Caco-2 (cell line): ENCODE measurements at regions not wholly inside any gene's neighbourhood (a gene's known extent, or its start where the extent isn't known, plus 50 kb on each side); places are given as distances from the start of the nearest gene placed in this dataset.
"Not testable (repeated sequence)": the region's sequence is repeated elsewhere in the genome, so short reads cannot be mapped to it uniquely, and the experiment has no call there.

ENCODE experiments used
- BruUV-seq: library from RNA; stranded (reverse); fragments of 400-500 nt; replicated peaks from 2 replicates; lab custom pipeline; 2021; lab: Mats Ljungman, UMichigan
- CTCF ChIA-PET: fragments of 300-600 bp; sonication (Branson Sonifier 250); formaldehyde crosslinking; loops from one replicate; lab custom pipeline; 2022; ENCODE audit warnings: antibody characterized with exemption; lab: Charles Lee
- POLR2A ChIA-PET: fragments of 300-600 bp; sonication (Branson Sonifier 250); formaldehyde crosslinking; loops from one replicate; lab custom pipeline; 2022; ENCODE audit warnings: antibody characterized with exemption; lab: Charles Lee
- DNase-seq, 2 experiments: peaks; one replicate each; pipeline versions ENCODE4 v3.0.0 to v3.0.0-alpha.2; 2020 to 2022
- H3K27me3 ChIP-seq: replicated peaks from 2 replicates; pipeline ENCODE4 v1.6.0; 2011; ENCODE audit warnings: low read length; ENCODE audit not compliant: control insufficient read depth, insufficient read depth
- H3K36me3 ChIP-seq: 2 replicates; pipeline ENCODE4 v1.5.1; 2011; ENCODE audit warnings: low read length; ENCODE audit not compliant: control insufficient read depth, insufficient read depth
- H3K4me1 ChIP-seq: fragments of 250-450 bp; sonication (Bioruptor Pico); 2 replicates; pipeline ENCODE4 v1.5.1; 2020; ENCODE audit warnings: mild to moderate bottlenecking
- H3K4me3 ChIP-seq: 2 replicates; pipeline ENCODE4 v1.5.1; 2011; ENCODE audit warnings: low read depth, mild to moderate bottlenecking, control low read depth, low read length
- H3K9me3 ChIP-seq: fragments of 250-450 bp; sonication (Bioruptor Pico); 2 replicates; pipeline ENCODE4 v1.5.1; 2020; ENCODE audit warnings: mild to moderate bottlenecking, moderate library complexity
- H3K27ac Mint-ChIP-seq: one replicate; pipeline ENCODE4 v1.8.0; 2022; ENCODE audit warnings: mixed read lengths; ENCODE audit not compliant: unreplicated experiment
- H3K27me3 Mint-ChIP-seq: one replicate; pipeline ENCODE4 v1.8.0; 2022; ENCODE audit warnings: mixed read lengths; ENCODE audit not compliant: insufficient read depth, unreplicated experiment
- H3K36me3 Mint-ChIP-seq: one replicate; pipeline ENCODE4 v1.8.0; 2022; ENCODE audit warnings: mild to moderate bottlenecking, mixed read lengths; ENCODE audit not compliant: insufficient read depth, unreplicated experiment
- H3K4me1 Mint-ChIP-seq: one replicate; pipeline ENCODE4 v1.8.0; 2022; ENCODE audit warnings: low read depth, mixed read lengths; ENCODE audit not compliant: unreplicated experiment
- H3K4me3 Mint-ChIP-seq: one replicate; pipeline ENCODE4 v1.8.0; 2022; ENCODE audit warnings: mild to moderate bottlenecking, moderate library complexity, mixed read lengths; ENCODE audit not compliant: unreplicated experiment
- H3K9me3 Mint-ChIP-seq: one replicate; pipeline ENCODE4 v1.8.0; 2022; ENCODE audit warnings: mixed read lengths; ENCODE audit not compliant: unreplicated experiment
- intact Hi-C: fragments of 100-400 bp; cut with micrococcal nuclease; formaldehyde crosslinking; loops from one replicate; pipeline ENCODE4 v1.10.0; 2022; ENCODE audit not compliant: unreplicated experiment
- TF ChIP-seq, protein P1 (sequence below), 2 experiments: fragments of 200-600 bp in 1 of 2; IDR thresholded peaks; 1 replicate in 1 of 2; 2 replicates in 1 of 2; pipeline versions ENCODE4 v1.5.1 to v1.8.0; 2011 to 2022; ENCODE audit warnings: antibody characterized with exemption in 1 of 2, control low read depth in 1 of 2, inconsistent platforms in 1 of 2, low read depth in 1 of 2, low read length in 1 of 2, mild to moderate bottlenecking in 1 of 2, moderate library complexity in 1 of 2; ENCODE audit not compliant: insufficient read depth in 1 of 2, severe bottlenecking in 1 of 2, unreplicated experiment in 1 of 2

DNA sequence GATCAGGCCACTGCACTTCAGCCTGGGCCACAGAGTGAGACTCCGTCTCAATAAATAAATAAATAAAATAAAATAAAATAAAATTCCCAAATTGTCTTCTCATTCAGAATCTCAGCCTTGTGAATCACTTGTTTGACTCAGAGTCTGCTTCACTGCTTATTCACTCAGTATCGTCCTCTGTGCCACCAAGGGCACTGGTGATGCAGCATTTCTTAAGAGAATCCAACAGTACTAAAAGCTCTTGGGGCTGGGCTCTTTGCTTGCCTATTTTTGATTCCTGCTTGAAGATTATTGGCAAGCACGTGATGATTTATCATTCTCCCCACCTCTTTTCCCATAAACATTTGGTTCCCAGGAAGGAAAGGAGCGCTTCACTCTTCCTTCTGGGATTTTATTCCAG, 54.8 kb upstream of the HMGB1 start:
- intact Hi-C loops, result no loop called here
- no peaks in the 10 kb centered on the region for H3K36me3 ChIP-seq
- H3K4me1 Mint-ChIP-seq, result no peaks in the 10 kb centered on the region
- ChIA-PET CTCF (no interaction called here), POLR2A (no interaction called here)
- H3K36me3 Mint-ChIP-seq, result no peaks in the 10 kb centered on the region
- no peaks in the 10 kb centered on the region; the same call in 1 of the 2 replicates for H3K4me1 ChIP-seq
- no TSS peak for BruUV-seq
- TF ChIP-seq, protein P1, sequence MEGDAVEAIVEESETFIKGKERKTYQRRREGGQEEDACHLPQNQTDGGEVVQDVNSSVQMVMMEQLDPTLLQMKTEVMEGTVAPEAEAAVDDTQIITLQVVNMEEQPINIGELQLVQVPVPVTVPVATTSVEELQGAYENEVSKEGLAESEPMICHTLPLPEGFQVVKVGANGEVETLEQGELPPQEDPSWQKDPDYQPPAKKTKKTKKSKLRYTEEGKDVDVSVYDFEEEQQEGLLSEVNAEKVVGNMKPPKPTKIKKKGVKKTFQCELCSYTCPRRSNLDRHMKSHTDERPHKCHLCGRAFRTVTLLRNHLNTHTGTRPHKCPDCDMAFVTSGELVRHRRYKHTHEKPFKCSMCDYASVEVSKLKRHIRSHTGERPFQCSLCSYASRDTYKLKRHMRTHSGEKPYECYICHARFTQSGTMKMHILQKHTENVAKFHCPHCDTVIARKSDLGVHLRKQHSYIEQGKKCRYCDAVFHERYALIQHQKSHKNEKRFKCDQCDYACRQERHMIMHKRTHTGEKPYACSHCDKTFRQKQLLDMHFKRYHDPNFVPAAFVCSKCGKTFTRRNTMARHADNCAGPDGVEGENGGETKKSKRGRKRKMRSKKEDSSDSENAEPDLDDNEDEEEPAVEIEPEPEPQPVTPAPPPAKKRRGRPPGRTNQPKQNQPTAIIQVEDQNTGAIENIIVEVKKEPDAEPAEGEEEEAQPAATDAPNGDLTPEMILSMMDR (IDR thresholded peaks at IDR 0.05; ENCODE audit: insufficient read depth in 1 of 2, low read depth in 1 of 2, low read length in 1 of 2, severe bottlenecking in 1 of 2, unreplicated experiment in 1 of 2), result no peak
- H3K4me3 Mint-ChIP-seq, result no peak overlapping the region
- H3K27me3 Mint-ChIP-seq, result no peaks in the 10 kb centered on the region
- H3K4me3 ChIP-seq, result no peak overlapping the region
- no peaks in the 10 kb centered on the region; the same call in 1 of the 2 replicates for H3K27me3 ChIP-seq
- H3K9me3 ChIP-seq, result no peaks in the 10 kb centered on the region
- H3K27ac Mint-ChIP-seq, result no peak overlapping the region
- no peak for DNase-seq
- no peaks in the 10 kb centered on the region for H3K9me3 Mint-ChIP-seq

DNA sequence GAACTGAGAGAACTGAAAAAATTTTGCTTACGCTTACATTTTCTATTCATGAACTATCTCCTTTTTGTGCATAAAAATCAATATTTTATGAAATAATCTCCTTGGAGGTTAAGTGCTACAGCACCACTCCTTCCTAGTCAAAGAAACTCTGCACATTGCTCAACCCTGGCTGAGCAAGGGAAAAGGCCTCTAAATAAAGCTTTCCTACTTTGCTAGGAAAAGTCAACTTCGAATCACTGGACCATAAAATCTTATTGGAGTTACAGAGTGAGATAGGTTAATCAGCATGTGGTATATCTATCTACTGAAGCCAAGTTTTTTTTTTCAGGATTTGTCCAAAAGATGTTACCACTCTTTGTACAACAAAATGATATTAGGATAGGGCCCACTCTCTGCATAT, 57.5 kb upstream of the HMGB1 start:
- ChIA-PET POLR2A (no interaction called here), CTCF (interaction anchor here (0.6 kb wide), 1 partner anchor 83 kb away, joined by 3 read pairs; no protein-coding TSS in a partner anchor)
- no peaks in the 10 kb centered on the region for H3K27me3 Mint-ChIP-seq
- Histone ChIP-seq H3K27me3 (no peaks in the 10 kb centered on the region; the same call in 1 of the 2 replicates), H3K4me3 (no peak overlapping the region), H3K9me3 (no peaks in the 10 kb centered on the region), H3K36me3 (no peaks in the 10 kb centered on the region), H3K4me1 (peaks cover 7% of the 10 kb centered on the region)
- no peak overlapping the region for H3K4me3 Mint-ChIP-seq
- BruUV-seq, result no TSS peak
- H3K36me3 Mint-ChIP-seq, result no peaks in the 10 kb centered on the region
- TF ChIP-seq, protein P1 (IDR thresholded peaks at IDR 0.05; ENCODE audit: insufficient read depth in 1 of 2, low read depth in 1 of 2, low read length in 1 of 2, severe bottlenecking in 1 of 2, unreplicated experiment in 1 of 2), result no peak
- no peaks in the 10 kb centered on the region for H3K9me3 Mint-ChIP-seq
- H3K4me1 Mint-ChIP-seq, result peaks cover 7% of the 10 kb centered on the region
- H3K27ac Mint-ChIP-seq, result no peak overlapping the region
- intact Hi-C loops, result no loop called here
- no peak for DNase-seq

DNA sequence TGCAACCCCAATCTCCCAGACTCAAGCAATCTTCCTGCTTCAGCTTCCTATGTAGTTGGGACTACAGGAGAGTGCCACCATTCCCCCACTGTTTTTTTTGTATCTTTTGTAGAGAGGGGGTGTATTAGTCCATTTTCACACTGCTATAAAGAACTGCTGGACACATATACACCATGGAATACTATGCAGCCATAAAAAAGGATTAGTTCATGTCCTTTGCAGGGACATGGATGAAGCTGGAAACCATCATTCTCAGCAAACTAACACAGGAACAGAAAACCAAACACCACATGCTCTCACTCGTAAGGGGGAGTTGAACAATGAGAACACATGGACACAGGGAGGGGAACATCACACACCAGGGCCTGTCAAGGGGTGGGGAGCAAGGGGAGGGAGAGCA, 58.1 kb upstream of the HMGB1 start:
- H3K36me3 ChIP-seq, H3K27ac Mint-ChIP-seq, H3K4me1 ChIP-seq, CTCF ChIA-PET, DNase-seq, POLR2A ChIA-PET, H3K4me3 Mint-ChIP-seq, H3K4me1 Mint-ChIP-seq, H3K9me3 Mint-ChIP-seq, BruUV-seq, intact Hi-C loops, H3K27me3 Mint-ChIP-seq, H3K4me3 ChIP-seq, H3K36me3 Mint-ChIP-seq, H3K9me3 ChIP-seq, H3K27me3 ChIP-seq: not testable (repeated sequence)

DNA sequence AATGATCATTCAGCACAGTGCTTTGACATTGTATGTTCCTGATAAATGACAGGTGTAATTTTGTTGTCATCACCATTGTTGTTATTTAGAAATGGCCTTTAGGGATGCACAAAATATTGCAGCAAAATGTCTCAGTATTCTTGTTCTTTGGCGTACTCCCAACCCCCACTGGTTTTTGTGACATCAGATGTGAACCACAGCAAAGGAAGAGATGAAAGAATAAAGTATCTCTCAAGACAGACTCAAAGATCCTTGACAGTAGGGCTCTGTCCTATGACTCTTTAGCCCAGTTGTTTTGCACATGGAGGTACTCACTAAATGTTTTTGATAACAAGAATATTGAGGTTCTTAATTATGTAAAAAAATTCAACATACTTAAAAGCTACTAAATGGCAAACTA, 59.5 kb upstream of the HMGB1 start:
- H3K4me1 Mint-ChIP-seq, CTCF ChIA-PET, H3K4me1 ChIP-seq, H3K9me3 Mint-ChIP-seq, intact Hi-C loops, H3K36me3 Mint-ChIP-seq, H3K4me3 ChIP-seq, DNase-seq, BruUV-seq, H3K27me3 ChIP-seq, H3K27ac Mint-ChIP-seq, H3K9me3 ChIP-seq, H3K27me3 Mint-ChIP-seq, POLR2A ChIA-PET, H3K36me3 ChIP-seq, H3K4me3 Mint-ChIP-seq: not testable (repeated sequence)
